Spinal cord (tissue), 9 donors: ENCODE measurements at regions not wholly inside any gene's neighbourhood (a gene's known extent, or its start where the extent isn't known, plus 50 kb on each side); places are given as distances from the start of the nearest gene placed in this dataset.
"Not testable (repeated sequence)": the region's sequence is repeated elsewhere in the genome, so short reads cannot be mapped to it uniquely, and the experiment has no call there.

Source experiments
- DNase-seq, 6 donors: peaks; one replicate each; pipeline versions ENCODE4 v3.0.0 to v3.0.0-alpha.2; 2013 to 2015; ENCODE audit warnings: low spot score in 6 of 6, low read depth in 4 of 6
- H3K27ac ChIP-seq: one replicate; pipeline ENCODE4 v1.5.1; 2013; ENCODE audit warnings: low read depth, low read length, control low read depth
- H3K27me3 ChIP-seq: one replicate; pipeline ENCODE4 v1.6.1; 2013; ENCODE audit warnings: low read length; ENCODE audit not compliant: control insufficient read depth, insufficient read depth
- H3K36me3 ChIP-seq: one replicate; pipeline ENCODE4 v1.6.1; 2013; ENCODE audit warnings: low read length; ENCODE audit not compliant: control insufficient read depth, insufficient read depth
- H3K4me1 ChIP-seq: one replicate; pipeline ENCODE4 v1.6.1; 2013; ENCODE audit warnings: low read length; ENCODE audit not compliant: control insufficient read depth, insufficient read depth
- H3K4me3 ChIP-seq: one replicate; pipeline ENCODE4 v1.5.1; 2013; ENCODE audit warnings: low read depth, low read length, control low read depth
- H3K9me3 ChIP-seq: one replicate; pipeline ENCODE4 v1.6.1; 2013; ENCODE audit warnings: low read length; ENCODE audit not compliant: control insufficient read depth, insufficient read depth
- WGBS: methylation state at CpG from one replicate; pipeline ENCODE4 v1.1.5; 2013; ENCODE audit warnings: missing lambda C conversion rate; ENCODE audit not compliant: insufficient coverage; 5-methylcytosine and 5-hydroxymethylcytosine counted together
- donor health status: healthy.

DNA sequence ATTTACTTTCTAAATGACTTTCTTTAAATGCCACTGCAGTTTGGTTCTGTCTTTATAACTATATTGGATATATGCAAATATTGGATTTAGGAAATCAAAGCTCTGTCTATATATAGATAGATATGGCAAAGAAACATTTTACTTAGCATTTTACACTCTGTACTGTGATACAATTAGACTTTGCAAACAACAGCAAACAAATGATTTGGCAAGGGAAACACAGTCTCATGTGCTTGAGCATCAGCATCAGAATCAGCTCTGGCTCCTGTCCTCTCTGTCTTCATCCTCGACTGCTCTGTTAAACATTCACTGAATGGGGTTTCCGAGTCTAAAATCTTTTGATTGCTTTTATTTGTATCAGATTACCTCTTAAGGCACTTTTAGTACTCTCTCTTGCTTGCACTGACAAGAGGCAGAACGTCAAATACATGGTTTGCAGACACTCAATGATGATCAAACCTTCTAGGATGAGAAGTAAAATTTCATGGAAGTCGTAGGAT lies 176.8 kb upstream of the LRP1B start:
- no peaks in the 10 kb centered on the region for H3K36me3 ChIP-seq
- H3K4me1 ChIP-seq: no peaks in the 10 kb centered on the region
- H3K27me3 ChIP-seq: no peaks in the 10 kb centered on the region
- H3K27ac ChIP-seq: no peak overlapping the region
- H3K9me3 ChIP-seq: peaks cover 11% of the 10 kb centered on the region
- no peak overlapping the region for H3K4me3 ChIP-seq
- WGBS: 68% methylated on average over 3 of the region's 4 CpGs
- DNase-seq: peak in 1 of 6 donors; percentile 56

DNA sequence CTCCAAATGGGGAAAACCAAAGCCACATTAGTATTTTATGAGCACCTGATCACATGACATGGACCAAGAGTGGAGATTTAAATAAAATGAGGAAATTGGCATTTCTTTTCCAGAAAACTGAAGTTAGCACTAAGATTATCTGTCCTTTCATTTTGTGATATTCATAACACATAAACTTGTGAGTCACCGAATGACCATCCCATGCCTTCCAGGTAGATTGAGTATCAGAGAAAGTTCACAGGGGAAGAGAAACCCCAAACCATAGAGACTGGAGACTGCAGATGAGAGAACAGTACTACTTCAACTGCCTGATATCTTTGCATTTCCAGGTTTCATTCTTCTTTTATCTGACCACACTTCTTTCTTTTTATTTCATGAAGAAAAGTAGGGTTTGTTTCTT lies 176.3 kb upstream of the LRP1B start:
- H3K27ac ChIP-seq: no peak overlapping the region
- H3K27me3 ChIP-seq: no peaks in the 10 kb centered on the region
- H3K9me3 ChIP-seq: peaks cover 10% of the 10 kb centered on the region
- no CpG with 5 or more reads among the region's 1 CpG for WGBS
- no peaks in the 10 kb centered on the region for H3K4me1 ChIP-seq
- H3K36me3 ChIP-seq: no peaks in the 10 kb centered on the region
- no peak for DNase-seq
- H3K4me3 ChIP-seq: no peak overlapping the region

DNA sequence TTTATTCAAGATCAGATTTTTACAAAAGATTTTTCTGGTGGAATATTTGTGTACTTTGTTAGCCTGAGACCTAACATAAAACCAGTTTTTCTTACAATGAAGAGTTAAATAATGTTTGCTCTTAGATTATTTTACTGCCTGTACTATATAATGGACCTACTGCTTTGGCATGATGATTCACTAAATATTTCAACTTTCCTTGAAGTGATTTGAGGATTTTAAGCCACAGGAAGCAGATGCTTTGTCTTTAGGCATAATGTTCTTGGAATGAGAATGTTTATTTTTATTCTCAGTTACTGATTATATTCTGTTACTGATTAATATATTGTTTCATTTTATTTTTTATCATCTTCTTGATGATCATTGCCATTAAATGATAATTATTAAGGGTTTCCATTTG lies 175.3 kb upstream of the LRP1B start:
- H3K36me3 ChIP-seq: no peaks in the 10 kb centered on the region
- no peaks in the 10 kb centered on the region for H3K27me3 ChIP-seq
- no peak overlapping the region for H3K27ac ChIP-seq
- no peak overlapping the region for H3K4me3 ChIP-seq
- no peaks in the 10 kb centered on the region for H3K4me1 ChIP-seq
- DNase-seq: no peak
- peaks cover 10% of the 10 kb centered on the region for H3K9me3 ChIP-seq

DNA sequence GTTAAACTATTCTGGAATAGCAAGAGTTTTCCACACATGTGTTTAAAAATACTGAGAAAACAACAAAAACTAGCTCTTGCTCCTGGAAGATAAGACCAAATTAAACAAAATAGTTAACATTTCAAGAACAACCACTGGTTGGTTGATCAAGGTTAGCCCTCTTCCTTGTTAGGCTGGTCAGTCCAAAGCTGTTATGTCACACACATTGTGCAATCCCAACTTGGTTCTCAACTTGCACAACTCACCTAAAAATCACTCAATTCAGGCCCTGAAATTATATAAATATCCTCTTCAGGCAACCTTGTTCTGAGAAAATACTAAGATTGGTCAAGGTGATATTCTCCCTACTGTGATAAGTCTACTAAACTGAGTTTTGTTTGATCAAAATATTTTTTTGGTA lies 169.7 kb upstream of the LRP1B start:
- Histone ChIP-seq H3K9me3 (no peaks in the 10 kb centered on the region), H3K27me3 (no peaks in the 10 kb centered on the region), H3K4me3 (no peak overlapping the region), H3K36me3 (no peaks in the 10 kb centered on the region), H3K27ac (no peak overlapping the region), H3K4me1 (no peaks in the 10 kb centered on the region)
- no peak for DNase-seq

DNA sequence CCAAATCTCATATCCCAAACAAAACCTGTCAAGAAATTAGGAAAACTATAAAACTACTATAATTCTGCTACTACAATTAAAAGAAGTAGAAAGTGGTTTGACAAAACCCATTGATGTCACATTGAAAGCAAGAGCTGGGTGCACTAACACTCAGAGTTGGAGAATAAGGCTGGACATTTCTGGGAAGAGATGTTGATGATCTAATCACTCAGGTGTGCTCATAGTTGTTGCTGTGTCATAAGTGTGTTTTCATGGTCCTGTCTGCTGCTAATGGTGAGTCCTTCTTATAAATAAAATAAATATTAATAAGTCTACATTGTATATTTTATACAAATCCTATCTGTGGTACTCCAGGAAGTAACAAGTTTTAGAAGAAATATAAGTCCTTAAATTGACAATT lies 168.2 kb upstream of the LRP1B start:
- DNase-seq: no peak
- no peaks in the 10 kb centered on the region for H3K9me3 ChIP-seq
- H3K27me3 ChIP-seq: no peaks in the 10 kb centered on the region
- H3K4me3 ChIP-seq: no peak overlapping the region
- no peaks in the 10 kb centered on the region for H3K4me1 ChIP-seq
- H3K36me3 ChIP-seq: no peaks in the 10 kb centered on the region
- no peak overlapping the region for H3K27ac ChIP-seq

DNA sequence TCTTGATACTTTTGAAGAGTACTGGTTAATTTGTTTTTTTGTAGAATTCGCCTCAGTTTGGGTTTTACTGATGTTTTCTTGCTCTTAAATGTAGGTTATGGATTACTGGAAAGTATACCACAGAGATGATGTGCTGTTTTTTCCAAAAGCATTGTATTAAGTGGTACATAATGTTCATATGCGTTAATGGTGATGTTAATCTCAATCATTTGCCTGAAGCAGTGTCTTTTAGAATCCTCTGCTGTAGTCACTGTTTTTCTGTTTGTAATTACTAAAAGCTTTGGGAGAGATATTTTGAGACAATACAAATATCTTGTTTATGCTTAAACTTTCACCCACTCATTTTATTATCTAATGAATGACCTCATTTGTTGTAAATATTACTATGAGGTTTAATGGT lies 163.4 kb upstream of the LRP1B start:
- no peak overlapping the region for H3K27ac ChIP-seq
- no peaks in the 10 kb centered on the region for H3K4me1 ChIP-seq
- no CpG with 5 or more reads among the region's 2 CpGs for WGBS
- no peaks in the 10 kb centered on the region for H3K36me3 ChIP-seq
- H3K27me3 ChIP-seq: no peaks in the 10 kb centered on the region
- no peak for DNase-seq
- H3K4me3 ChIP-seq: no peak overlapping the region
- H3K9me3 ChIP-seq: no peaks in the 10 kb centered on the region

DNA sequence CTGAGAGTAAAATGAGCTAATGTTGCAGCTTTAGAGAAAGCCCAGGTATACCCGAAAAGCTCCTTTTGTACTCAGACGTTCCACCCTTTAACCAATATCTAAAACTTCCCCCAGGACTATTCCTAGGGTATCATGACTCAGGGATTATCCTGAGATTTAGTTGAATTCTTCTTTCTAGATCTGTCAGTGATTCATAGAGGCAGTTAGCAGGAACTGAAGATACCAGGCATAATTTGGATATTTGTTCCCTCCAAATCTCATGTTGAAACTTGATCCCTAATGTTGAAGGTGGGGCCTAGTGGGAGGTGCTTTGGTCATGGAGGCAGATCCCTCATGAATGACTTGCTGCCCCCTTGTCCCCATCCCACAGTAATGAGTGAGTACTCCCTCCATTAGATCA lies 161.2 kb upstream of the LRP1B start:
- Histone ChIP-seq H3K4me3 (no peak overlapping the region), H3K4me1 (no peaks in the 10 kb centered on the region), H3K27ac (no peak overlapping the region), H3K27me3 (no peaks in the 10 kb centered on the region), H3K36me3 (no peaks in the 10 kb centered on the region), H3K9me3 (no peaks in the 10 kb centered on the region)
- no peak for DNase-seq
- WGBS: no CpG with 5 or more reads among the region's 2 CpGs

DNA sequence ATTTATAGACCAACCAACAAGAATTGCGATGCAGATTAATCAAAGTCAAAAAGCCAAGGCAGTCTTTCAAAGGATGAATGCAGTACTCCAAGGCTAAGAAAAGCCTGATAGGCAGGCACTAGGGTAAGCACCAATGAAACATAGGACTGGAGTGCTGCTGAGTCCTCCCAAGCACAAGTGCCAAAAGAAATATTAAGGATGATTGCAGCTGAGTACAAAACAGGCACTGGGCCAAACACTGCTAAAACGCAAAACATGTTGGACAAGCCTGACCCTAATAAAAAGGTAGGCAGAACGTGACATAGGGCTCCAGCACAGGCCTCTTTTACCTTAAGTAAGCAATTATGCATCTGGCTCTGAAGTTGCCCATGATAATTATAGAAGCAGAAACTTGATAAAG lies 160.1 kb upstream of the LRP1B start:
- Histone ChIP-seq H3K4me3 (no peak overlapping the region), H3K4me1 (no peaks in the 10 kb centered on the region), H3K27ac (no peak overlapping the region), H3K9me3 (no peaks in the 10 kb centered on the region), H3K36me3 (no peaks in the 10 kb centered on the region), H3K27me3 (no peaks in the 10 kb centered on the region)
- DNase-seq: peak in 2 of 6 donors; percentile 18 to 41
- WGBS: 71% methylated on average over 1 of the region's 3 CpGs

DNA sequence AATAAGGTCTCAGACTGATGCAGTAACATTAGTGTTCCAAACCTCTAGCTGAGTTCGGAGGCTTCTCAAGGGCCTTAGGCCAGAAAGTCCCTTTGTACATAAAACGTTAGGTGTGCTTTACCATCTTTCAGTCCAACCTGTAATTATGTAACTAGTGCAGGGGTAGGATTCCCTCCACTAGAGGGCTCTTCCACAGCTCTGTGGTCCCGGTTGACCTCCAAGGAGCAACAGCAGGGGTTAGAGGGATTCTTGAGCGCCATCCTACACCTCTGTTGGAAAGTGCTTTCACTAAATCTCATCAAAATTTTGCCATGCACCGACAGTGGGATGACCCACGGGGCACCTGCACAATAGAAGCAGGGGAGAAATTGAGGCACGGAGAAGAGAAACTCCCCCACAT lies 155.8 kb upstream of the LRP1B start:
- Histone ChIP-seq H3K4me1 (no peaks in the 10 kb centered on the region), H3K27me3 (no peaks in the 10 kb centered on the region), H3K27ac (no peak overlapping the region), H3K9me3 (no peaks in the 10 kb centered on the region), H3K4me3 (no peak overlapping the region), H3K36me3 (no peaks in the 10 kb centered on the region)
- no peak for DNase-seq
- 56% methylated on average over 5 of the region's 7 CpGs for WGBS

DNA sequence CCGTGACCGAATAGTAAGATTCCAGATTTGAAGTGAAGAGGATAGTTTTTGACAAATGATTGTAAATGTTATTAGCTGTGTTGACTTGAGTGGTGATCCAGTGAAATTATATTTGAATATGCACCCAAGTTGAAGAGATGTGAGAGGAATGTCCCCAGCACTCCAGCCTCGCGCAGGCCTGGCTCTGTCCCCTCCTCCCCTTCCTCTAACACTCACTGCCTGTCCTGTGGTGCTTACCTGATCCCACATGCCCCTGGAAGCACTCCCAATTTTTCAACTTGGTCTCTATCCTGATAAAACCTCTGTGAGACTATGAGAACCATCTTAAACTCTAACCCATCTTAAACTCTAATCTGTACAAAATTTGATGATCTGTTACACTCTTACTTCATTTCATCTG lies 154.7 kb upstream of the LRP1B start:
- Histone ChIP-seq H3K9me3 (no peaks in the 10 kb centered on the region), H3K4me3 (no peak overlapping the region), H3K36me3 (no peaks in the 10 kb centered on the region), H3K27me3 (no peaks in the 10 kb centered on the region), H3K27ac (no peak overlapping the region), H3K4me1 (no peaks in the 10 kb centered on the region)
- WGBS: 88% methylated on average over 2 of the region's 4 CpGs
- DNase-seq: no peak

DNA sequence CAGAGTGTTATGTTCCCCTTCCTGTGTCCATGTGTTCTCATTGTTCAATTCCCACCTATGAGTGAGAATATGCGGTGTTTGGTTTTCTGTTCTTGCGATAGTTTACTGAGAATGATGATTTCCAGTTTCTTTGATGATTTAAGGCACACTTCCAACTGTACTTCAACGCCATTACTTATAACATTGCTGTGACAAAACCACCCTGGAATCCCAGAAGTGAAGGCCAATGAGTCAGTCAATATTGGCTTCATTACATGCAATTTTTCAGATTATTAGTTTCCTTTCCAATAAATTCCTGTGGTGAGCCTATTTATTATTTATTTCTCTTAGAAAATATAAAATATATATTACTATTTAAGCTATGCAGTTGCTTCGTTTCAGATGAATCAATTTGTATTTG lies 153.5 kb upstream of the LRP1B start:
- not testable (repeated sequence) for H3K36me3 ChIP-seq, H3K9me3 ChIP-seq, H3K4me3 ChIP-seq, DNase-seq, H3K27me3 ChIP-seq, H3K27ac ChIP-seq, H3K4me1 ChIP-seq
- no CpG with 5 or more reads among the region's 4 CpGs for WGBS
